KMS-11 (cell line): ENCODE measurements at regions not wholly inside any gene's neighbourhood (a gene's known extent, or its start where the extent isn't known, plus 50 kb on each side); places are given as distances from the start of the nearest gene placed in this dataset.

Source experiments
- H2AFZ ChIP-seq: fragments of 200-600 bp; sonication (generic); 2 replicates; pipeline ENCODE4 v1.6.1; 2016; ENCODE audit warnings: antibody characterized with exemption, mixed run types, low read depth
- H3K27ac ChIP-seq: fragments of 200-600 bp; sonication (generic); 2 replicates; pipeline ENCODE4 v1.6.1; 2016; ENCODE audit warnings: mild to moderate bottlenecking, mixed run types
- H3K27me3 ChIP-seq: fragments of 200-600 bp; sonication (generic); 2 replicates; pipeline ENCODE4 v1.6.1; 2017; ENCODE audit warnings: mild to moderate bottlenecking, low read depth, mixed run types, moderate library complexity; ENCODE audit not compliant: insufficient read depth
- H3K36me3 ChIP-seq: fragments of 200-600 bp; sonication (generic); 2 replicates; pipeline ENCODE4 v1.6.1; 2017; ENCODE audit warnings: mild to moderate bottlenecking, mixed run types; ENCODE audit not compliant: insufficient read depth
- H3K4me1 ChIP-seq: fragments of 200-600 bp; sonication (generic); 2 replicates; pipeline ENCODE4 v1.6.1; 2016; ENCODE audit warnings: mild to moderate bottlenecking, low read depth, mixed run types; ENCODE audit not compliant: poor library complexity, severe bottlenecking
- H3K4me2 ChIP-seq: fragments of 200-600 bp; sonication (generic); 2 replicates; pipeline ENCODE4 v1.7.0; 2016; ENCODE audit warnings: mild to moderate bottlenecking, mixed run types
- H3K4me3 ChIP-seq: fragments of 200-600 bp; sonication (generic); IDR thresholded peaks from 2 replicates; pipeline ENCODE4 v1.6.1; 2017; ENCODE audit warnings: low read depth, low read length, mixed read lengths; ENCODE audit not compliant: insufficient read depth
- H3K79me2 ChIP-seq: fragments of 200-600 bp; sonication (generic); 2 replicates; pipeline ENCODE4 v1.6.1; 2016; ENCODE audit warnings: low read depth, mixed run types; ENCODE audit not compliant: insufficient read depth
- H3K9ac ChIP-seq: fragments of 200-600 bp; sonication (generic); 2 replicates; pipeline ENCODE4 v1.6.1; 2016; ENCODE audit warnings: mild to moderate bottlenecking, mixed run types
- H4K20me1 ChIP-seq: fragments of 200-600 bp; sonication (generic); 2 replicates; pipeline ENCODE4 v1.6.1; 2016; ENCODE audit warnings: mild to moderate bottlenecking, mixed run types; ENCODE audit not compliant: insufficient read depth
- TF ChIP-seq, protein P1 (sequence below): fragments of 200-600 bp; sonication (generic); conservative IDR thresholded peaks from 2 replicates; pipeline ENCODE4 v1.6.1; 2017; ENCODE audit warnings: low read depth, mild to moderate bottlenecking, antibody characterized with exemption, low read length, moderate library complexity, mixed read lengths

DNA sequence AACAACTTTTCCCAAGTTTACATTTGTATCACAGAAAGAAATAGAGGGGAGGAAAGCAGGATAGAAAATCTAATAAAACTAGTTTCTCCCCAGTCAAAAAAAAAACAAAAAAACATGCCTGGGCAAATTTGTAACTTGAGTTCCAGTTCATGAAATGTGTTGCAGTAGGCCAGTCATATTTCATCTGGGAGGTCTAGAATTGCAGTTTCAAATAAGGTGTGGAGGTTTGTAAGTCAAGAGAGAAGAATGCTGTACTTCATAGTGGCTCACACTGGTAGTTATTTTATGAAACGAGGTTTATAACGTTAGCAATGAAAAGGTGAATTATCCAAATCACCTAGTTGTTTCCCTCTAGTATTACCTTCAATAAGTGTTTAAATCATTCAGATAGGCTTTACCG lies 1313.9 kb upstream of the SLC39A10 start:
- H4K20me1 ChIP-seq: no peaks in the 10 kb centered on the region
- H3K4me2 ChIP-seq: no peak overlapping the region
- no peaks in the 10 kb centered on the region; the same call in 1 of the 2 replicates for H3K79me2 ChIP-seq
- no peaks in the 10 kb centered on the region for H3K36me3 ChIP-seq
- no peak overlapping the region for H3K27ac ChIP-seq
- TF ChIP-seq, protein P1, sequence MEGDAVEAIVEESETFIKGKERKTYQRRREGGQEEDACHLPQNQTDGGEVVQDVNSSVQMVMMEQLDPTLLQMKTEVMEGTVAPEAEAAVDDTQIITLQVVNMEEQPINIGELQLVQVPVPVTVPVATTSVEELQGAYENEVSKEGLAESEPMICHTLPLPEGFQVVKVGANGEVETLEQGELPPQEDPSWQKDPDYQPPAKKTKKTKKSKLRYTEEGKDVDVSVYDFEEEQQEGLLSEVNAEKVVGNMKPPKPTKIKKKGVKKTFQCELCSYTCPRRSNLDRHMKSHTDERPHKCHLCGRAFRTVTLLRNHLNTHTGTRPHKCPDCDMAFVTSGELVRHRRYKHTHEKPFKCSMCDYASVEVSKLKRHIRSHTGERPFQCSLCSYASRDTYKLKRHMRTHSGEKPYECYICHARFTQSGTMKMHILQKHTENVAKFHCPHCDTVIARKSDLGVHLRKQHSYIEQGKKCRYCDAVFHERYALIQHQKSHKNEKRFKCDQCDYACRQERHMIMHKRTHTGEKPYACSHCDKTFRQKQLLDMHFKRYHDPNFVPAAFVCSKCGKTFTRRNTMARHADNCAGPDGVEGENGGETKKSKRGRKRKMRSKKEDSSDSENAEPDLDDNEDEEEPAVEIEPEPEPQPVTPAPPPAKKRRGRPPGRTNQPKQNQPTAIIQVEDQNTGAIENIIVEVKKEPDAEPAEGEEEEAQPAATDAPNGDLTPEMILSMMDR: no peak
- no peaks in the 10 kb centered on the region for H3K4me1 ChIP-seq
- H3K27me3 ChIP-seq: no peaks in the 10 kb centered on the region
- H3K9ac ChIP-seq: no peak overlapping the region
- no peak overlapping the region for H3K4me3 ChIP-seq
- no peak overlapping the region for H2AFZ ChIP-seq

DNA sequence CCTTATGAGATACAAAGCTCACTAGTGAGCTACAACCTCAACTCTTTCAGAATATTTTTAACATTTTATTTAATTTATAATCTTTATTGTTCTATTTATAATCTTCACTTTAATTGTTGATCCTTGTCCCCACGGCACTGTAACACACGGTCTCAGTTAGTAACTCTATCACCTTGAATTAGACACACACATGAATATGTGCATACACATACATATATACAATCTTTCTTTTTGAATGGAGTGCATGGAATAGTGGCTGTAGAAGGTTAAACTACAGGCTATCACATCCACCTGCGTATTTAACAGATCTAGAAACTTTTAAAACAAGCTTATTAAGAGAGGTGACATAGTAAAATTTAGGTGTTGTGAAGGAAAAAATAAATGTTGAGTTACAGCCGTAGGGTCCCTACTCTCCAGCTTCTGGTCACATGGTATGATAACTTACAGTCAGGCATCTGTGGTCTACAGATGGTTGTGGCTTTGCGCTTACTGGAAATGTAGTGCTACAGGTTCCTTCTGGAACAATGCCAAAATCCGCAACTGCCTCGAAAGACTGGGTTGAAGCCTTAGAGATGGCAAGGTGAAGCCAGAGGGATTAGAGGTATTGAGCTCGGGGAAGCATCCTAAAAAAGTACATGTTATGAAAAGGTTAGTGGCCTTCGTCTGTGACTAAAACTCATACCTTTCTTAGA lies 1324.1 kb upstream of the SLC39A10 start:
- Histone ChIP-seq H3K27me3 (no peaks in the 10 kb centered on the region), H2AFZ (no peak overlapping the region), H3K4me2 (no peak overlapping the region), H4K20me1 (no peaks in the 10 kb centered on the region), H3K9ac (no peak overlapping the region), H3K27ac (no peak overlapping the region), H3K4me3 (no peak overlapping the region), H3K79me2 (no peaks in the 10 kb centered on the region), H3K4me1 (no peaks in the 10 kb centered on the region), H3K36me3 (no peaks in the 10 kb centered on the region)
- TF ChIP-seq, protein P1: no peak

DNA sequence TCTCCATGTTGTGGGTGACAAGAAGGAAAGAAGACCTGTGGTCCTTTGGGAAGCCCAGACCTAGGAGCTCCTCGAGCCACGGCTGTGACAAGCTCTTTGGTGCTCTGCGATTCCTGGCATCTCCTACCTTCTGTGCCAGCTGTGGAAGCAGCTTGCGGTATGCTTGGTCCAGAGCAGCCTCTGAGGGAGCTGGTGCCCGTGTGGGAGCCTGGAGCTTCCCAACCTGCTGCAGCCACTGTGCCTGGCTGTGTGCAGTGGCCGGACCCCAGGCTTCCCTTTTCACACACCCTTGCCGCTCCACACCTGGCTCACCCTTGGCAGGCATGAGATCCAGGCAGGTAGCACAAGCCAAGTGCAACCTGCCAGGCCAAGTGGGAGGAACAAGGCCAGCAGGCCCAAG lies 1328.6 kb upstream of the SLC39A10 start:
- Histone ChIP-seq H3K27me3 (no peaks in the 10 kb centered on the region), H2AFZ (no peak overlapping the region), H3K4me2 (no peak overlapping the region), H3K36me3 (no peaks in the 10 kb centered on the region), H3K4me3 (no peak overlapping the region), H4K20me1 (no peaks in the 10 kb centered on the region), H3K79me2 (no peaks in the 10 kb centered on the region), H3K4me1 (no peaks in the 10 kb centered on the region), H3K27ac (no peak overlapping the region), H3K9ac (no peak overlapping the region)
- TF ChIP-seq, protein P1: no peak

DNA sequence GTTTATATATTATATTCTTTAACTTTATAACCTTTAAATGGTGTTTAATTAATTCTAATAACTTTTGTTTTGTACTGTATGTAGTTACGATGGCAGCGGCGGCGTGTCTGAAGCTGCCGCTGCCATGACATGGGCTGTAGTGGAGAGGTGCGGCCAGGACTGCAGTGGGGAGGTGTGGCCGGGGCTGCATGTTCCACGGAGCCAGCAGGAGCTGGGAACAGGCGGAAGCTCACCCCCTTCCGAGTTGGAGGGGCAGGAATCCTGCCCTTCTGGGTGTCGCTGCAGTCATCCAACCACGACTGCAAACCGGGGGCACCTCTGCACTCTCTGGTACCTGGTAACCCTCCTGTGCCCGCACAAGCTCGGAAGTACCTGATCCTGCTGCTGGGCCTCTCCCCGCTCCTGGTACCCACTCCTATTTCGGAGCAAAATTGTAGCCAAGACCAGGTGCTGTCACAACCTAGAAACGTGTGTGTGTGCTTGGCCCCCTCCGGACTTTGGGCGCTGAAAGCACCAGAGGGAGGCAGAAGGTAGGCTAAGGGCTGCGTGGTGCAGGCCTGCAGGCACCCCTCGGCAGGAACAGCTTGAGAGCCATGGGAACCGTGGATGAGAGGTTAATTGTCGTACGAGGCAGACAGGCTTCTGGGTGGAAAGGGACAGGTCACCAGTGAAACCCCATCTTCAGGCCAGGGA lies 1329.7 kb upstream of the SLC39A10 start:
- Histone ChIP-seq H3K79me2 (no peaks in the 10 kb centered on the region), H3K27ac (no peak overlapping the region), H3K27me3 (no peaks in the 10 kb centered on the region), H3K4me2 (no peak overlapping the region), H3K9ac (no peak overlapping the region), H3K36me3 (no peaks in the 10 kb centered on the region), H3K4me3 (no peak overlapping the region), H4K20me1 (no peaks in the 10 kb centered on the region), H3K4me1 (no peaks in the 10 kb centered on the region), H2AFZ (no peak overlapping the region)
- TF ChIP-seq, protein P1: no peak
